ENCODE measurements at regions not wholly inside any gene's neighbourhood (a gene's known extent, or its start where the extent isn't known, plus 50 kb on each side); places are given as distances from the start of the nearest gene placed in this dataset.
"Not testable (repeated sequence)": the region's sequence is repeated elsewhere in the genome, so short reads cannot be mapped to it uniquely, and the experiment has no call there.

GRCh38 chr5:173484569-173484968 lies 131.9 kb downstream of the BOD1 start:
- Histone ChIP-seq H3K4me3 (replicated peaks in 1 of 3; ENCODE audit: low read depth in 2 of 3, low read length in 3 of 3) (no peak overlapping the region), H3K36me3 (replicated peaks in 1 of 2; ENCODE audit: control insufficient read depth in 1 of 2, insufficient read depth in 2 of 2, low read length in 2 of 2) (no peaks in the 10 kb centered on the region), H4K20me1 (ENCODE audit: insufficient read depth, low read length) (no peaks in the 10 kb centered on the region), H3K27ac (ENCODE audit: low read depth in 1 of 2, low read length in 2 of 2) (no peak overlapping the region), H3K9ac (ENCODE audit: insufficient read depth, low read length, poor library complexity, severe bottlenecking) (no peak overlapping the region), H2AFZ (ENCODE audit: insufficient read depth, low read depth, low read length, poor library complexity, severe bottlenecking) (no peak overlapping the region), H3K4me1 (ENCODE audit: control insufficient read depth in 1 of 2, insufficient read depth in 2 of 2, low read length in 2 of 2) (no peaks in the 10 kb centered on the region), H3K27me3 (ENCODE audit: control insufficient read depth in 2 of 2, insufficient read depth in 2 of 2, low read length in 2 of 2) (no peaks in the 10 kb centered on the region), H3K9me3 (replicated peaks in 1 of 2; ENCODE audit: control insufficient read depth in 1 of 2, insufficient read depth in 1 of 2, low read length in 2 of 2) (no peaks in the 10 kb centered on the region), H3K79me2 (ENCODE audit: insufficient read depth, low read length) (no peaks in the 10 kb centered on the region), H3K4me2 (replicated peaks; ENCODE audit: extremely low read depth, low read length, poor library complexity, severe bottlenecking) (no peak overlapping the region)
- no peaks in the 10 kb centered on the region for H3K36me3 Mint-ChIP-seq
- no peak for DNase-seq
- H3K27ac Mint-ChIP-seq: no peak overlapping the region
- TF ChIP-seq CTCF (IDR thresholded peaks at IDR 0.05): no peak
- intact Hi-C loops (cut with micrococcal nuclease): no loop called here
- H3K4me1 Mint-ChIP-seq: no peaks in the 10 kb centered on the region
- peaks cover 0 to 2% (median 0%) of the 10 kb centered on the region in 7 donors for H3K9me3 Mint-ChIP-seq
- WGBS (ENCODE audit: insufficient coverage): 93% methylated on average over 5 of the region's 10 CpGs
- no peak overlapping the region for H3K4me3 Mint-ChIP-seq
- peaks cover 2 to 14% (median 6%) of the 10 kb centered on the region in 3 donors for H3K27me3 Mint-ChIP-seq (ENCODE audit: low read depth in 3 of 3)

GRCh38 chr5:173483599-173483998 lies 132.9 kb downstream of the BOD1 start:
- H3K4me1 ChIP-seq (ENCODE audit: control insufficient read depth in 1 of 2, insufficient read depth in 2 of 2, low read length in 2 of 2); DNase-seq; H2AFZ ChIP-seq (ENCODE audit: insufficient read depth, low read depth, low read length, poor library complexity, severe bottlenecking); H3K4me2 ChIP-seq (replicated peaks; ENCODE audit: extremely low read depth, low read length, poor library complexity, severe bottlenecking); H3K36me3 Mint-ChIP-seq; H3K4me1 Mint-ChIP-seq; H3K9me3 ChIP-seq (replicated peaks in 1 of 2; ENCODE audit: control insufficient read depth in 1 of 2, insufficient read depth in 1 of 2, low read length in 2 of 2); H3K27me3 ChIP-seq (ENCODE audit: control insufficient read depth in 2 of 2, insufficient read depth in 2 of 2, low read length in 2 of 2); H3K36me3 ChIP-seq (replicated peaks in 1 of 2; ENCODE audit: control insufficient read depth in 1 of 2, insufficient read depth in 2 of 2, low read length in 2 of 2); H3K4me3 ChIP-seq (replicated peaks in 1 of 3; ENCODE audit: low read depth in 2 of 3, low read length in 3 of 3); intact Hi-C loops (cut with micrococcal nuclease); H3K9ac ChIP-seq (ENCODE audit: insufficient read depth, low read length, poor library complexity, severe bottlenecking); H3K79me2 ChIP-seq (ENCODE audit: insufficient read depth, low read length); H3K27ac ChIP-seq (ENCODE audit: low read depth in 1 of 2, low read length in 2 of 2); H3K27ac Mint-ChIP-seq; H3K9me3 Mint-ChIP-seq; H4K20me1 ChIP-seq (ENCODE audit: insufficient read depth, low read length); H3K4me3 Mint-ChIP-seq: not testable (repeated sequence)
- peaks cover 4 to 19% (median 8%) of the 10 kb centered on the region in 3 donors for H3K27me3 Mint-ChIP-seq (ENCODE audit: low read depth in 3 of 3)
- WGBS (ENCODE audit: insufficient coverage): 100% methylated on average over 3 of the region's 3 CpGs
